Common myeloid progenitor, CD34-positive (primary cell): ENCODE measurements at regions not wholly inside any gene's neighbourhood (a gene's known extent, or its start where the extent isn't known, plus 50 kb on each side); places are given as distances from the start of the nearest gene placed in this dataset.
A peak's percentile ranks its signal among the peaks of the same experiment; 100 is the strongest.

ENCODE experiments used
- CTCF ChIA-PET: fragments of 350-600 bp; sonication (Branson Sonifier 250); formaldehyde crosslinking; loops from one replicate; lab custom pipeline; 2021; ENCODE audit warnings: antibody characterized with exemption; lab: Charles Lee
- POLR2A ChIA-PET: fragments of 350-600 bp; sonication (Branson Sonifier 250); formaldehyde crosslinking; loops from one replicate; lab custom pipeline; 2021; ENCODE audit warnings: antibody characterized with exemption; lab: Charles Lee
- DNase-seq, 3 donors: peaks; one replicate each; pipeline versions ENCODE4 v3.0.0 to v3.0.0-alpha.2; 2013
- H3K27ac ChIP-seq, 2 experiments: 1 replicate in 1 of 2; 2 replicates in 1 of 2; pipeline ENCODE4 v1.7.0; 2013; ENCODE audit warnings: inconsistent platforms in 2 of 2, low read length in 2 of 2, mild to moderate bottlenecking in 2 of 2, low read depth in 1 of 2, moderate library complexity in 1 of 2; ENCODE audit not compliant: severe bottlenecking in 2 of 2, insufficient read depth in 1 of 2, poor library complexity in 1 of 2
- H3K27me3 ChIP-seq, 5 experiments: replicated peaks in 2 of 5; 1 replicate in 3 of 5; 2 replicates in 2 of 5; pipeline versions ENCODE4 v1.6.1 to v1.7.0; 2013; ENCODE audit warnings: low read length in 4 of 5, mild to moderate bottlenecking in 2 of 5, moderate library complexity in 2 of 5, inconsistent platforms in 1 of 5; ENCODE audit not compliant: insufficient read depth in 5 of 5, control insufficient read depth in 4 of 5
- H3K36me3 ChIP-seq, 4 experiments: 1 replicate in 2 of 4; 2 replicates in 2 of 4; pipeline versions ENCODE4 v1.6.1 to v1.7.0; 2013; ENCODE audit warnings: low read length in 3 of 4, control low read depth in 1 of 4, mild to moderate bottlenecking in 1 of 4; ENCODE audit not compliant: control insufficient read depth in 4 of 4, insufficient read depth in 4 of 4
- H3K4me1 ChIP-seq, 4 experiments: 1 replicate in 3 of 4; 2 replicates in 1 of 4; pipeline versions ENCODE4 v1.6.1 to v1.7.1; 2013; ENCODE audit warnings: low read length in 3 of 4, mild to moderate bottlenecking in 3 of 4, control low read depth in 1 of 4, inconsistent platforms in 1 of 4, moderate library complexity in 1 of 4; ENCODE audit not compliant: control insufficient read depth in 4 of 4, insufficient read depth in 4 of 4; ENCODE audit errors: control extremely low read depth in 1 of 4
- H3K4me3 ChIP-seq, 7 experiments: 1 replicate in 4 of 7; 2 replicates in 3 of 7; pipeline versions ENCODE4 v1.5.1 to v1.7.0; 2013; ENCODE audit warnings: mild to moderate bottlenecking in 7 of 7, low read length in 6 of 7, moderate library complexity in 6 of 7, inconsistent platforms in 2 of 7, low read depth in 2 of 7, control low read depth in 1 of 7; ENCODE audit not compliant: insufficient read depth in 4 of 7, control insufficient read depth in 1 of 7; ENCODE audit errors: extremely low read depth in 1 of 7
- H3K9me3 ChIP-seq, 5 experiments: 1 replicate in 4 of 5; 2 replicates in 1 of 5; pipeline versions ENCODE4 v1.6.1 to v1.7.1; 2013; ENCODE audit warnings: low read length in 4 of 5, mild to moderate bottlenecking in 2 of 5, inconsistent platforms in 1 of 5, low read depth in 1 of 5, moderate library complexity in 1 of 5; ENCODE audit not compliant: control insufficient read depth in 4 of 5, insufficient read depth in 2 of 5; ENCODE audit errors: control extremely low read depth in 1 of 5
- WGBS: methylation state at CpG from one replicate; pipeline ENCODE4 v1.1.5; 2013; ENCODE audit not compliant: insufficient coverage; 5-methylcytosine and 5-hydroxymethylcytosine counted together

- POLR2A ChIA-PET, result interaction anchor here (1.0 kb wide), 1 partner anchor 324 kb away, joined by 3 read pairs; no protein-coding TSS in a partner anchor
- no peaks in the 10 kb centered on the region for H3K36me3 ChIP-seq
- H3K27me3 ChIP-seq, result no peaks in the 10 kb centered on the region
- H3K27ac ChIP-seq, result no peak overlapping the region
- no peak overlapping the region for H3K4me3 ChIP-seq
- WGBS, result 87% methylated on average over 2 of the region's 2 CpGs
- H3K9me3 ChIP-seq, result peaks cover 0 to 1% (median 0%) of the 10 kb centered on the region in 5 experiments
- H3K4me1 ChIP-seq, result no peaks in the 10 kb centered on the region
- peak in 1 of 3 donors; percentile 56 for DNase-seq
- CTCF ChIA-PET, result interaction anchor here (1.0 kb wide), 1 partner anchor 9 kb away, joined by 3 read pairs; no protein-coding TSS in a partner anchor
Observed at GRCh38 chr13:44108331-44108858, 228.7 kb downstream of the LACC1 start.

- 73% methylated on average over 6 of the region's 7 CpGs for WGBS
- no peak overlapping the region for H3K27ac ChIP-seq
- H3K9me3 ChIP-seq, result no peaks in the 10 kb centered on the region
- H3K4me1 ChIP-seq, result peaks cover 0 to under 1% (median 0%) of the 10 kb centered on the region in 4 experiments
- H3K27me3 ChIP-seq, result no peaks in the 10 kb centered on the region
- no peak overlapping the region for H3K4me3 ChIP-seq
- ChIA-PET POLR2A (interaction anchor here (0.7 kb wide), 1 partner anchor 1255 kb away, joined by 3 read pairs; no protein-coding TSS in a partner anchor), CTCF (interaction anchor here (1.5 kb wide), 1 partner anchor 8 kb away, joined by 5 read pairs; no protein-coding TSS in a partner anchor)
- H3K36me3 ChIP-seq, result no peaks in the 10 kb centered on the region
- no peak for DNase-seq
Observed at GRCh38 chr13:44110091-44110621, 230.5 kb downstream of the LACC1 start.

- no peaks in the 10 kb centered on the region for H3K36me3 ChIP-seq
- POLR2A ChIA-PET, result no interaction called here
Observed at GRCh38 chr13:44111701-44112100, 232.0 kb downstream of the LACC1 start.

GRCh38 chr13:44112700-44113329 is 233.1 kb downstream of the LACC1 start:
- no peak overlapping the region for H3K4me3 ChIP-seq
- POLR2A ChIA-PET, result no interaction called here
- WGBS, result 89% methylated on average over 3 of the region's 6 CpGs
- H3K27ac ChIP-seq, result no peak overlapping the region
- no peak for DNase-seq
- CTCF ChIA-PET, result no interaction called here
- H3K9me3 ChIP-seq, result no peaks in the 10 kb centered on the region
- peaks cover 15 to 27% (median 20%) of the 10 kb centered on the region in 4 experiments for H3K4me1 ChIP-seq
- no peaks in the 10 kb centered on the region for H3K36me3 ChIP-seq
- no peaks in the 10 kb centered on the region for H3K27me3 ChIP-seq

More at GRCh38 chr13:44111701-44112100, 232.0 kb downstream of the LACC1 start:
- Histone ChIP-seq H3K9me3 (no peaks in the 10 kb centered on the region), H3K4me3 (no peak overlapping the region), H3K4me1 (peaks cover 6 to 16% (median 10%) of the 10 kb centered on the region in 4 experiments), H3K27ac (no peak overlapping the region), H3K27me3 (no peaks in the 10 kb centered on the region)
- CTCF ChIA-PET, result no interaction called here
- DNase-seq, result no peak
- WGBS, result 94% methylated on average over 3 of the region's 3 CpGs

GRCh38 chr13:44116562-44117332 is 237.0 kb downstream of the LACC1 start:
- Histone ChIP-seq H3K27ac (peak overlapping the region; percentile 67 to 79), H3K4me3 (peak overlapping the region in 4 of 7 experiments; percentile 20 to 64 (median 46)), H3K4me1 (peaks cover 19 to 42% (median 31%) of the 10 kb centered on the region in 4 experiments), H3K36me3 (no peaks in the 10 kb centered on the region), H3K27me3 (no peaks in the 10 kb centered on the region), H3K9me3 (no peaks in the 10 kb centered on the region)
- CTCF ChIA-PET, result interaction anchor here (0.7 to 2.5 kb wide), 14 partner anchors 9 to 322 kb away, joined by 3 to 7 read pairs (median 4); no protein-coding TSS in a partner anchor
- DNase-seq, result peak; percentile 74 to 88 (median 87)
- POLR2A ChIA-PET, result interaction anchor here (0.6 to 0.9 kb wide), 2 partner anchors 24 to 126 kb away, joined by 3 to 4 read pairs; no protein-coding TSS in a partner anchor
- 90% methylated on average over 3 of the region's 7 CpGs for WGBS

- no peaks in the 10 kb centered on the region for H3K27me3 ChIP-seq
- WGBS, result 0% methylated on average over 2 of the region's 3 CpGs
- DNase-seq, result peak in 1 of 3 donors; percentile 35
- peaks cover 19 to 42% (median 31%) of the 10 kb centered on the region in 4 experiments for H3K4me1 ChIP-seq
- CTCF ChIA-PET, result interaction anchor here (0.7 to 2.5 kb wide), 15 partner anchors 9 to 322 kb away, joined by 3 to 7 read pairs (median 4); no protein-coding TSS in a partner anchor
- no peaks in the 10 kb centered on the region for H3K9me3 ChIP-seq
- no peaks in the 10 kb centered on the region for H3K36me3 ChIP-seq
- POLR2A ChIA-PET, result interaction anchor here (0.6 to 0.9 kb wide), 2 partner anchors 23 to 126 kb away, joined by 3 to 4 read pairs; no protein-coding TSS in a partner anchor
- H3K4me3 ChIP-seq, result peak overlapping the region in 4 of 7 experiments; percentile 20 to 64 (median 46)
- H3K27ac ChIP-seq, result peak overlapping the region; percentile 67 to 79
Observed at GRCh38 chr13:44117351-44117750, 237.6 kb downstream of the LACC1 start.
